ENCODE measurements at regions not wholly inside any gene's neighbourhood (a gene's known extent, or its start where the extent isn't known, plus 50 kb on each side); places are given as distances from the start of the nearest gene placed in this dataset.

- Histone ChIP-seq H3K79me2 (ENCODE audit: insufficient read depth, low read length) (no peaks in the 10 kb centered on the region), H3K4me3 (ENCODE audit: insufficient read depth, low read length) (no peak overlapping the region), H3K9me3 (ENCODE audit: low read depth, low read length) (no peaks in the 10 kb centered on the region), H3K27me3 (ENCODE audit: insufficient read depth, low read length) (no peaks in the 10 kb centered on the region), H3K36me3 (ENCODE audit: insufficient read depth, low read length) (no peaks in the 10 kb centered on the region), H3K4me1 (ENCODE audit: insufficient read depth, low read length) (peaks cover 22% of the 10 kb centered on the region), H3K4me2 (ENCODE audit: insufficient read depth, low read length) (no peak overlapping the region), H2AFZ (ENCODE audit: low read length) (peak overlapping the region; percentile 47), H3K27ac (ENCODE audit: low read depth, low read length) (no peak overlapping the region), H4K20me1 (ENCODE audit: insufficient read depth, low read length) (no peaks in the 10 kb centered on the region)
- no peak for DNase-seq (ENCODE audit: insufficient read length, low spot score, missing footprints)
- TF ChIP-seq CTCF (IDR thresholded peaks at IDR 0.05; ENCODE audit: extremely low read depth, low read depth, low read length): no peak
These were observed 60.2 kb downstream of the THNSL1 start for GRCh38 chr10:25076506-25077177.

- TF ChIP-seq CTCF (IDR thresholded peaks at IDR 0.05; ENCODE audit: extremely low read depth, low read depth, low read length): no peak
- peak; percentile 44 for DNase-seq (ENCODE audit: insufficient read length, low spot score, missing footprints)
These were observed 62.4 kb downstream of the THNSL1 start for GRCh38 chr10:25078658-25079431.

GRCh38 chr10:25080880-25081581 lies 64.6 kb downstream of the THNSL1 start:
- Histone ChIP-seq H3K79me2 (ENCODE audit: insufficient read depth, low read length) (no peaks in the 10 kb centered on the region), H3K27me3 (ENCODE audit: insufficient read depth, low read length) (no peaks in the 10 kb centered on the region), H3K4me3 (ENCODE audit: insufficient read depth, low read length) (peak overlapping the region; percentile 62), H2AFZ (ENCODE audit: low read length) (peak overlapping the region; percentile 94), H4K20me1 (ENCODE audit: insufficient read depth, low read length) (no peaks in the 10 kb centered on the region), H3K36me3 (ENCODE audit: insufficient read depth, low read length) (no peaks in the 10 kb centered on the region), H3K9me3 (ENCODE audit: low read depth, low read length) (no peaks in the 10 kb centered on the region), H3K4me2 (ENCODE audit: insufficient read depth, low read length) (peak overlapping the region; percentile 93), H3K27ac (ENCODE audit: low read depth, low read length) (peak overlapping the region; percentile 82), H3K4me1 (ENCODE audit: insufficient read depth, low read length) (peaks cover 28% of the 10 kb centered on the region)
- DNase-seq (ENCODE audit: insufficient read length, low spot score, missing footprints): peak; percentile 73
- peak; percentile 99 for TF ChIP-seq CTCF (IDR thresholded peaks at IDR 0.05; ENCODE audit: extremely low read depth, low read depth, low read length)

More at GRCh38 chr10:25078658-25079431, 62.4 kb downstream of the THNSL1 start:
- H3K79me2 ChIP-seq (ENCODE audit: insufficient read depth, low read length): no peaks in the 10 kb centered on the region
- H3K9me3 ChIP-seq (ENCODE audit: low read depth, low read length): no peaks in the 10 kb centered on the region
- no peaks in the 10 kb centered on the region for H4K20me1 ChIP-seq (ENCODE audit: insufficient read depth, low read length)
- peak overlapping the region; percentile 71 for H2AFZ ChIP-seq (ENCODE audit: low read length)
- no peak overlapping the region for H3K4me3 ChIP-seq (ENCODE audit: insufficient read depth, low read length)
- no peaks in the 10 kb centered on the region for H3K27me3 ChIP-seq (ENCODE audit: insufficient read depth, low read length)
- H3K27ac ChIP-seq (ENCODE audit: low read depth, low read length): no peak overlapping the region
- H3K4me1 ChIP-seq (ENCODE audit: insufficient read depth, low read length): peaks cover 28% of the 10 kb centered on the region
- peak overlapping the region; percentile 56 for H3K4me2 ChIP-seq (ENCODE audit: insufficient read depth, low read length)
- H3K36me3 ChIP-seq (ENCODE audit: insufficient read depth, low read length): no peaks in the 10 kb centered on the region
